SU-DHL-6 (cell line): ENCODE measurements at regions not wholly inside any gene's neighbourhood (a gene's known extent, or its start where the extent isn't known, plus 50 kb on each side); places are given as distances from the start of the nearest gene placed in this dataset.

Experiments
- H2AFZ ChIP-seq: fragments of 200-600 bp; sonication (generic); 2 replicates; pipeline ENCODE4 v1.6.1; 2014; ENCODE audit warnings: low read depth, mild to moderate bottlenecking, moderate library complexity, mixed read lengths, antibody characterized with exemption, low read length; ENCODE audit not compliant: severe bottlenecking
- H3F3A ChIP-seq: fragments of 200-600 bp; shearing (Covaris generic); 2 replicates; pipeline ENCODE4 v1.6.0; 2016; ENCODE audit warnings: antibody characterized with exemption, mild to moderate bottlenecking; ENCODE audit not compliant: insufficient read depth
- H3K27ac ChIP-seq: fragments of 200-600 bp; sonication (generic); 2 replicates; pipeline ENCODE4 v1.5.1; 2016; ENCODE audit warnings: low read depth, mild to moderate bottlenecking, low read length, moderate library complexity, mixed read lengths
- H3K27me3 ChIP-seq: fragments of 200-600 bp; sonication (generic), shearing (Covaris generic); 2 replicates; pipeline ENCODE4 v1.6.0; 2014; ENCODE audit warnings: mild to moderate bottlenecking, low read length
- H3K36me3 ChIP-seq: fragments of 200-600 bp; sonication (generic); 2 replicates; pipeline ENCODE4 v1.6.1; 2014; ENCODE audit warnings: mild to moderate bottlenecking, low read length, mixed read lengths
- H3K4me2 ChIP-seq: fragments of 300-600, 200-600 bp; shearing (Covaris generic), sonication (generic); 2 replicates; pipeline ENCODE4 v1.6.0; 2014; ENCODE audit warnings: low read length, low read depth, mild to moderate bottlenecking; ENCODE audit not compliant: poor library complexity, severe bottlenecking
- H3K4me3 ChIP-seq: fragments of 200-600 bp; sonication (generic); 2 replicates; pipeline ENCODE4 v1.5.1; 2014; ENCODE audit warnings: antibody characterized with exemption, low read length, mild to moderate bottlenecking, mixed read lengths; ENCODE audit not compliant: insufficient read depth, poor library complexity, severe bottlenecking
- H3K79me2 ChIP-seq: fragments of 200-600 bp; sonication (generic); 2 replicates; pipeline ENCODE4 v1.6.1; 2014; ENCODE audit warnings: mild to moderate bottlenecking, low read length, moderate library complexity; ENCODE audit not compliant: insufficient read depth
- H3K9ac ChIP-seq: fragments of 200-600 bp; sonication (generic); 2 replicates; pipeline ENCODE4 v1.7.0; 2014; ENCODE audit warnings: mild to moderate bottlenecking, low read length
- H3K9me2 ChIP-seq: fragments of 200-600 bp; sonication (generic); replicated peaks from 2 replicates; pipeline ENCODE4 v1.6.1; 2014; ENCODE audit warnings: low read length; ENCODE audit not compliant: insufficient read depth
- H3K9me3 ChIP-seq: fragments of 200-600 bp; sonication (generic); 2 replicates; pipeline ENCODE4 v1.6.1; 2014; ENCODE audit warnings: low read length, mixed read lengths; ENCODE audit not compliant: insufficient read depth
- H4K20me1 ChIP-seq: fragments of 200-600 bp; sonication (generic); 2 replicates; pipeline ENCODE4 v1.6.1; 2014; ENCODE audit warnings: low read depth, mild to moderate bottlenecking, antibody characterized with exemption, low read length, moderate library complexity, mixed read lengths
- EZH2phosphoT487 ChIP-seq: fragments of 200-600 bp; sonication (generic), shearing (Covaris generic); conservative IDR thresholded peaks from 2 replicates; pipeline ENCODE4 v1.6.1; 2018; ENCODE audit warnings: mild to moderate bottlenecking, antibody characterized with exemption, low read length, moderate library complexity, mixed read lengths
- TF ChIP-seq, protein P1 (sequence below): fragments of 200-600 bp; sonication (generic); IDR thresholded peaks from one replicate; pipeline ENCODE4 v1.5.1; 2017; ENCODE audit warnings: antibody characterized with exemption, mild to moderate bottlenecking, low read length, moderate library complexity; ENCODE audit not compliant: insufficient read depth, poor library complexity, severe bottlenecking

DNA sequence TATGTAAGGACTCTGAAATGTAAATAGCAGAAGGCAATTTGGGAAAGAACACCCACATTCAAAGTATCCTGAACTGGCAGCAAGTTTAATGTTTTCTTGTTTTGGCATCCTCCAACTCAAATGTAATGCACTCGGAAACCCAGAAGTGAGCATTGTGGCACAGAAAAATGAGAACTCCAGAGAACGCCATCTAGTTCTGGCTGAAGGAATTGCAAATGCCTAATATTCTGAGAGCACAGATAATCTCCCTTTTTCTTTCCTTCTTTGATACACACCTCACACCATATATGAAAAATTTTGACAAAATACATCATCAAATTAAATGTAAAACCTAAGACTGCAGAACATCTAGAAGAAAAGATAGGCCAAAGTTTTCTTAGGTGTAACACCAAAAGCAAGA is 52.1 kb downstream of the PWWP3B start:
- H3K4me3 ChIP-seq = no peak overlapping the region
- no peaks in the 10 kb centered on the region for H3K36me3 ChIP-seq
- H3K27ac ChIP-seq = no peak overlapping the region
- TF ChIP-seq, protein P1, sequence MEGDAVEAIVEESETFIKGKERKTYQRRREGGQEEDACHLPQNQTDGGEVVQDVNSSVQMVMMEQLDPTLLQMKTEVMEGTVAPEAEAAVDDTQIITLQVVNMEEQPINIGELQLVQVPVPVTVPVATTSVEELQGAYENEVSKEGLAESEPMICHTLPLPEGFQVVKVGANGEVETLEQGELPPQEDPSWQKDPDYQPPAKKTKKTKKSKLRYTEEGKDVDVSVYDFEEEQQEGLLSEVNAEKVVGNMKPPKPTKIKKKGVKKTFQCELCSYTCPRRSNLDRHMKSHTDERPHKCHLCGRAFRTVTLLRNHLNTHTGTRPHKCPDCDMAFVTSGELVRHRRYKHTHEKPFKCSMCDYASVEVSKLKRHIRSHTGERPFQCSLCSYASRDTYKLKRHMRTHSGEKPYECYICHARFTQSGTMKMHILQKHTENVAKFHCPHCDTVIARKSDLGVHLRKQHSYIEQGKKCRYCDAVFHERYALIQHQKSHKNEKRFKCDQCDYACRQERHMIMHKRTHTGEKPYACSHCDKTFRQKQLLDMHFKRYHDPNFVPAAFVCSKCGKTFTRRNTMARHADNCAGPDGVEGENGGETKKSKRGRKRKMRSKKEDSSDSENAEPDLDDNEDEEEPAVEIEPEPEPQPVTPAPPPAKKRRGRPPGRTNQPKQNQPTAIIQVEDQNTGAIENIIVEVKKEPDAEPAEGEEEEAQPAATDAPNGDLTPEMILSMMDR = no peak
- TF ChIP-seq EZH2phosphoT487 = no peak
- H3K27me3 ChIP-seq = no peaks in the 10 kb centered on the region
- H3K4me2 ChIP-seq = no peak overlapping the region
- no peaks in the 10 kb centered on the region for H4K20me1 ChIP-seq
- no peaks in the 10 kb centered on the region for H3F3A ChIP-seq
- H3K9me3 ChIP-seq = no peaks in the 10 kb centered on the region
- H3K79me2 ChIP-seq = no peaks in the 10 kb centered on the region
- H2AFZ ChIP-seq = no peak overlapping the region
- no peak overlapping the region for H3K9ac ChIP-seq
- no peaks in the 10 kb centered on the region for H3K9me2 ChIP-seq

DNA sequence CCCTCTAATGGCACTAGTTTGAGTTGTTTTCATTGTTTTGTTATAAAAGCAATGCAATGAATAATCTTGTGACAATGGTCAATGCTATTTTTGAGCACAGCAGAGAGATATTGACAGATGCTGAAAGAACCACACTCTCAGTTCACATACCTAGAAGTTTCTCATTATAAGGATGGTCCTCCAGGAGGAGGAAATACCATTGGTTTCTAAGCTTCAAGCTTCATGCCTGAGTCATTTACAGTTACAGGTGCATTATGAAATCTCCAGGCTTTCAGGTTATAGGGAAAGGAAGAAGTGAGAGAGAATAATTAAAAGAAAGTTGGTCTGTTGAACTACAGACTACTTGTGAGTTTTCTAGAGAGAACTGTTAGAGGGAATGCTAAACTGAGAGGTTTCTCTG is 75.3 kb downstream of the PWWP3B start:
- Histone ChIP-seq H3K27ac (no peak overlapping the region), H3K9me2 (no peaks in the 10 kb centered on the region), H3F3A (no peaks in the 10 kb centered on the region), H3K4me2 (no peak overlapping the region), H2AFZ (no peak overlapping the region), H3K36me3 (no peaks in the 10 kb centered on the region), H3K4me3 (no peak overlapping the region), H3K9me3 (no peaks in the 10 kb centered on the region), H3K27me3 (no peaks in the 10 kb centered on the region), H4K20me1 (no peaks in the 10 kb centered on the region), H3K9ac (no peak overlapping the region), H3K79me2 (no peaks in the 10 kb centered on the region)
- TF ChIP-seq, protein P1 = no peak
- TF ChIP-seq EZH2phosphoT487 = no peak

DNA sequence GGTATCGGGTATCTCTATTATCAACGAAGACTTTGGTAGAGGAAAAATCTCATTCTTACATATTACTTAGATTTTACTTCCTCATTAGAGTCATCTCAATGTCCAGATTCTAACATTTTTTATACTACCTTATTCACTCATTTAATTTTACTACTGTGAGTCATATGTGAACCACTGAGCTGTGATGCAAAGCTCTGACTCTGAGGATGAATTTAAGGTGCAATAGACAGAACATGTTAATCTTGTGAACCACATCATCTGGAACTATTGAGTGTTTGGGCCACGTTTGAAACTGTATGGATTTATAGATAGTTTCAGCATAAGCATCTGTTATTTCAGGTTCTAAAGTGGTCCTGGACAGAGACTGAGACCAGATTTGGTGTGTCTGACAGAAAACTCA is 78.4 kb downstream of the PWWP3B start:
- no peaks in the 10 kb centered on the region for H4K20me1 ChIP-seq
- H3K36me3 ChIP-seq = no peaks in the 10 kb centered on the region
- no peak overlapping the region for H2AFZ ChIP-seq
- no peaks in the 10 kb centered on the region for H3K79me2 ChIP-seq
- no peak overlapping the region for H3K9ac ChIP-seq
- H3K27me3 ChIP-seq = no peaks in the 10 kb centered on the region
- H3F3A ChIP-seq = no peaks in the 10 kb centered on the region
- H3K4me3 ChIP-seq = no peak overlapping the region
- TF ChIP-seq, protein P1 = no peak
- no peak for TF ChIP-seq EZH2phosphoT487
- H3K27ac ChIP-seq = no peak overlapping the region
- H3K4me2 ChIP-seq = no peak overlapping the region
- no peaks in the 10 kb centered on the region for H3K9me2 ChIP-seq
- no peaks in the 10 kb centered on the region for H3K9me3 ChIP-seq
